ENCODE measurements at regions not wholly inside any gene's neighbourhood (a gene's known extent, or its start where the extent isn't known, plus 50 kb on each side); places are given as distances from the start of the nearest gene placed in this dataset.

GRCh38 chr9:29999645-30000044 lies 2384.8 kb upstream of the ACO1 start (continued):
- no peak for TF ChIP-seq NKRF (conservative IDR thresholded peaks at IDR 0.05)
- no peak for TF ChIP-seq GATAD2B (conservative IDR thresholded peaks at IDR 0.05; ENCODE audit: low read depth)

GRCh38 chr9:30010691-30011090 lies 2373.8 kb upstream of the ACO1 start:
- no peaks in the 10 kb centered on the region for H3K36me3 ChIP-seq (ENCODE audit: control insufficient read depth in 2 of 2, insufficient read depth in 2 of 2, low read length in 1 of 2)
- no peak overlapping the region for H2AFZ ChIP-seq (ENCODE audit: control insufficient read depth, low read depth, low read length)
- ChIA-PET SMC1A (ENCODE audit: uncharacterized antibody, unreplicated experiment) (interaction anchor here (1.2 kb wide), 1 partner anchor 25 kb away, joined by 3 read pairs; no protein-coding TSS in a partner anchor), POLR2A (no interaction called here), CTCF (no interaction called here), RAD21 (ENCODE audit: unreplicated experiment) (no interaction called here)
- H3K9me3 ChIP-seq (replicated peaks; ENCODE audit: control insufficient read depth, insufficient read depth, low read length), result no peaks in the 10 kb centered on the region
- no peaks in the 10 kb centered on the region for H3K27me3 ChIP-seq (replicated peaks in 1 of 2; ENCODE audit: control insufficient read depth in 2 of 2, insufficient read depth in 2 of 2, low read length in 1 of 2)
- no peak overlapping the region for H3K9ac ChIP-seq (ENCODE audit: control insufficient read depth, insufficient read depth, low read length)
- in situ Hi-C loops (cut with MboI), result no loop called here
- no peak for TF ChIP-seq ETV6 (conservative IDR thresholded peaks at IDR 0.05 in 1 of 2, IDR thresholded peaks at IDR 0.05 in 1 of 2; ENCODE audit: borderline replicate concordance in 1 of 2, low read depth in 1 of 2)
- no peak for TF ChIP-seq PKNOX1 (IDR thresholded peaks at IDR 0.05)
- TF ChIP-seq RBBP5 (conservative IDR thresholded peaks at IDR 0.05), result no peak
- FAIRE-seq (no peak), ATAC-seq (no peak), DNase-seq (ENCODE audit: low read depth, low spot score) (no peak)
- no peak overlapping the region for H3K4me2 ChIP-seq (ENCODE audit: control insufficient read depth, insufficient read depth)
- no peak overlapping the region for H3K4me3 ChIP-seq
- no peaks in the 10 kb centered on the region for H4K20me1 ChIP-seq (ENCODE audit: control insufficient read depth, insufficient read depth)
- no peaks in the 10 kb centered on the region for H3K79me2 ChIP-seq (ENCODE audit: control insufficient read depth, insufficient read depth, low read length)
- WGBS (ENCODE audit: insufficient coverage, insufficient replicate concordance, low lambda C conversion rate, missing lambda C conversion rate), result 2% methylated on average over 3 of the region's 3 CpGs
- intact Hi-C loops (cut with micrococcal nuclease; ENCODE audit: unreplicated experiment), result no loop called here
- no peak overlapping the region for H3K27ac ChIP-seq (ENCODE audit: control insufficient read depth, insufficient read depth)
- no TSS peak for BruUV-seq (replicated peaks)
- H3K4me1 ChIP-seq (ENCODE audit: control insufficient read depth, insufficient read depth, low read length), result no peaks in the 10 kb centered on the region
